Cardiac fibroblast (primary cell): ENCODE measurements at regions not wholly inside any gene's neighbourhood (a gene's known extent, or its start where the extent isn't known, plus 50 kb on each side); places are given as distances from the start of the nearest gene placed in this dataset.
A peak's percentile ranks its signal among the peaks of the same experiment; 100 is the strongest.

ENCODE experiments used
- DNase-seq, 2 donors: peaks; one replicate each; pipeline versions ENCODE4 v3.0.0 to v3.0.0-alpha.2; 2010; ENCODE audit warnings: low read depth in 2 of 2
- H3K4me3 ChIP-seq, 2 donors: replicated peaks in 1 of 2; 1 replicate in 1 of 2; 2 replicates in 1 of 2; pipeline ENCODE4 v1.5.1; 2011; ENCODE audit warnings: low read depth in 2 of 2, low read length in 2 of 2, mild to moderate bottlenecking in 2 of 2, moderate library complexity in 1 of 2
- TF ChIP-seq, protein P1 (sequence below): IDR thresholded peaks from one replicate; pipeline ENCODE4 v1.5.1; 2011; ENCODE audit warnings: low read depth, mild to moderate bottlenecking, low read length, inconsistent platforms

DNA sequence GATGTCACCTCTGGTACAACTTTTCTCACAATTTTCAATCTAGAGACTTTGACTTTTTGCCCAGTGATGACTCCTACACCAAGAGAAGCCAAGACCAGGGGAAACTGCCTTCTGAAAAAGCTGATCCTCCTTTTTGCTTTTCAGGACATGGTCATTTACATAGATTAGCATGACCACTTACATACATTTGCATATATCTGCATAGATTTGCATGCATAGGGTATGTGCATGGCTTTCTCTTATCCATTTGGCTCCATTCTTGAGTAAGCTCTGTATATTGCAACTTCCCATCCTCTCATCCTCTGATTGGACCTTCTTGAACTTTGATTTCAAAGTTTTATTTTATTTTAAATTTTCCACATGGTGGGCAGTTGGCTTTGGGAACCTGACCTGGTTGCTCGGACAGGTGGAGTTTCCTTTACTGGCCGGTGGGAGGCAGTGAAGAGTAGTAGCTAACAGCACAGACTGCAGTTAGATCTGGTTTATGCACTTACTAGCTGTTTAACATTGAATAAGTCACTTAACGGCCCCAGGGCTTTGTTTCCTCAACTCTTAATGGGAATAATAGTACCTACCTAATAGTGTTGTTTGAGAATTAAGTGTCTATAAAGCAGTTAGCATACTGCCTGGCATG lies 92.9 kb downstream of the GPR139 start:
- peak in 1 of 2 donors; percentile 2 for DNase-seq
- no peak overlapping the region for H3K4me3 ChIP-seq
- TF ChIP-seq, protein P1, sequence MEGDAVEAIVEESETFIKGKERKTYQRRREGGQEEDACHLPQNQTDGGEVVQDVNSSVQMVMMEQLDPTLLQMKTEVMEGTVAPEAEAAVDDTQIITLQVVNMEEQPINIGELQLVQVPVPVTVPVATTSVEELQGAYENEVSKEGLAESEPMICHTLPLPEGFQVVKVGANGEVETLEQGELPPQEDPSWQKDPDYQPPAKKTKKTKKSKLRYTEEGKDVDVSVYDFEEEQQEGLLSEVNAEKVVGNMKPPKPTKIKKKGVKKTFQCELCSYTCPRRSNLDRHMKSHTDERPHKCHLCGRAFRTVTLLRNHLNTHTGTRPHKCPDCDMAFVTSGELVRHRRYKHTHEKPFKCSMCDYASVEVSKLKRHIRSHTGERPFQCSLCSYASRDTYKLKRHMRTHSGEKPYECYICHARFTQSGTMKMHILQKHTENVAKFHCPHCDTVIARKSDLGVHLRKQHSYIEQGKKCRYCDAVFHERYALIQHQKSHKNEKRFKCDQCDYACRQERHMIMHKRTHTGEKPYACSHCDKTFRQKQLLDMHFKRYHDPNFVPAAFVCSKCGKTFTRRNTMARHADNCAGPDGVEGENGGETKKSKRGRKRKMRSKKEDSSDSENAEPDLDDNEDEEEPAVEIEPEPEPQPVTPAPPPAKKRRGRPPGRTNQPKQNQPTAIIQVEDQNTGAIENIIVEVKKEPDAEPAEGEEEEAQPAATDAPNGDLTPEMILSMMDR = peak; percentile 30

DNA sequence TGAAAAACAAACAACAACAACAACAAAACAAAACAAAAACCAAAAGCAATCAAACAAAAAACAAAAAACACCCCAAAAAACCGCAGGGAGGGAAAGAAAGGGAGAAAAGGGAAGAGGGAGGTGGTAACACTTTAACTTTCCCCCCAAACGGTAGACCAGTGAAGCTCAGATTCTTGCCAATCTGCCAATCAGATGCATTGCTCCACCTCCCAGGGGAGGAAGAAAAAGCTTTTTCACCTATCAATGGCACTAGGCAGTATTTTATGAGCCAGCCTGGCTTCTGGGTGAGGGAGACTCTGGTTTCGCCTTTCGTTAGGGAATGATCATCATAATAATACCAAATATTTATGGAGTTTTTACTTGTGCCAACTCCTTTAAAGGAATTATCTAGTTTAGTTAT lies 94.1 kb downstream of the GPR139 start:
- no peak overlapping the region for H3K4me3 ChIP-seq
- no peak for DNase-seq
- TF ChIP-seq, protein P1 = no peak

DNA sequence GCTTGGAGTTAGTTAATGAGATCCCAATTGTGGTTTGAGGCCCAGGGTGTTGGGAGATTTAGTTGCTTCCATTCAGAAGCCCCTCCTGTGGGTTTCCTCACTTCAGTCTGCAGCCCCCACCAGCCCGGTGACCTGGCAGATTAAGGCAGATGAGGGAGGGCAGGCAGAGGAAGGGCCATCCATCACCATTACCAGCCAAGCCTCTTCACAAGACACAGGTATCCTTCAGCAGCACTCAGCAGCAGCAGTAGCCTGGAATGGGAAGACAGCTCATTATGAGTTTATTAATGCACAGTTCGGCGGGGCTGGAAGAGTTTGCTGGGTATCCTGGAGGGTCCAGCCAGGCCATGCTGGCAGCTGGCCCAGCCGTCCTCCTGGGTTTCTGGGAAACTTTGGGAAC lies 90.0 kb upstream of the GPRC5B start:
- TF ChIP-seq, protein P1 = no peak
- no peak overlapping the region for H3K4me3 ChIP-seq
- DNase-seq = no peak

DNA sequence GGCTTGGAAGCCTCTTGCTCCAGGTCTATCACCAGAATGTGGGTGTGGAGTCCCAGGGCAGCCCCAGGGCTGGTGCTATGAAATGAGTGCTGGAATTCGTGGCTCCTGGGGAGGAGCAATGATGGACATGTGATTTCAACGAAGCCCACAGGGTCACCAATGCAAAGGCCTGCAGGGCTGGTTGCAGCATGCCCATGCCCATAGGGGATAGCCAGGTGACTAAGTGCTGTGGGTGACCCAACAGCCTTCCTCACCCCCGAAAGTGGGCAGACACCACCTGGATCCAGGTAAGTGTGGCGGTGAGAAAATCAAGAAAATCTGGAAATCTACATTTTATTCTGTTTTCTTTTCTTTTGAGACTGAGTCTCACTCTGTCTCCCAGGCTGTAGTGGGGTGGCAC lies 87.5 kb upstream of the GPRC5B start:
- no peak overlapping the region for H3K4me3 ChIP-seq
- TF ChIP-seq, protein P1 = no peak
- DNase-seq = no peak

DNA sequence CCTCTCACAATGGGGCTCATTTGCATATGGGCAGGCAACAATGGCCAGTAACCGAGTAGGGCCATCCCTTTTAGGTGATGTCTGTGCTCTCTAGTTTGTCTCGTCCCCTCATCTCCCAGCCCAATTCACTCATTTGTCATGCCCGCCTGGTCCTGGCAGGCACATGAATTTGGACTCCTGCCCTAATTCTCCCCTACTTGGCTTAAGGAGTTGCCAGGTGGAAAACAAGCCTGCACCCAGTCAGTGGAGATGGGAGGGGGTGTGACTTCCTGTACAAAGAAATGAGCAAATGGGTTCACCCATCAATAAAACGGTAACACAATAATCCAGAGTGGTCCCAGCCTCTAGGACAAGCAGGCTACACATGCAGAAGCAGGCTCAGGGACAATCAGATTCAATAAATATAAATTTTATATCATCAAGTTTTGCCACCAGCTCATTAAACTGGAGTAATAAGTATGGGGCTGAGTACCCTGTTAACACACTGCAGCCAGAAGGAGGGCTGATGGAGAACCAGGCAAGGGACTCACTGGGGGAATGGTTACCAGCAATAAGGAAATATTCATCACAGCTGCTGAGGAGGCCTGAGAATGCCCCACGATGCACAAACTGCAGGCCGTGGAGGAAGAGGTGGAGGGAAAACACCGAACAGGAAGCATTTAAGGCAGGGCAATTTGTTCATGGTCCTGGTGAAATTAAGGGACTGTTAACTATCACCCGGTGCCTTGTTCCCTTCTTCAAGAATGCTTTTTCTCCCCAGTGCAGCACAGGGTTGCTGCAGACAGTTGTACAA lies 84.4 kb upstream of the GPRC5B start:
- no peak for DNase-seq
- TF ChIP-seq, protein P1 = no peak
- no peak overlapping the region for H3K4me3 ChIP-seq

DNA sequence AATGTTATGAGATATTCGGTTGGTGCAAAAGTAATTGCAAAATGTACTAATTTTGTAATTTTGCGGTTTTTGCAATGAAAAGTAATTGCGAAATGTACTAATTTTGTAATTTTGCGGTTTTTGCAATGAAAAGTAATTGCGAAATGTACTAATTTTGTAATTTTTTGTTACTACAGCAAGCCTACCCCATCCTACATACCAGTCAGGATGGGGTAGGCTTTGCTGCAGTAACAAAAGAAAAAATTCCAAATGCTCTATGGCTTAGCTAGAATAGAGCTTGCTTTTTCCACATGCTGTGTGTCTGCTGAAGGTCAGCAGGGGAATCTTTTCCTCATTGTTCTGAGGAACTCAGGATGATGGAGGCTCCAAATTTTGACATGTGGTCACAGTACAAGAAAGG lies 83.3 kb upstream of the GPRC5B start:
- TF ChIP-seq, protein P1 = no peak
- H3K4me3 ChIP-seq = no peak overlapping the region
- DNase-seq = no peak
